ENCODE measurements at regions not wholly inside any gene's neighbourhood (a gene's known extent, or its start where the extent isn't known, plus 50 kb on each side); places are given as distances from the start of the nearest gene placed in this dataset.
"Not testable (repeated sequence)": the region's sequence is repeated elsewhere in the genome, so short reads cannot be mapped to it uniquely, and the experiment has no call there.

GRCh38 chr13:58505262-58505920, 873.8 kb downstream of the PCDH17 start:
- not testable (repeated sequence) for DNase-seq

GRCh38 chr13:58528351-58528750, 896.8 kb downstream of the PCDH17 start:
- DNase-seq, result no peak

GRCh38 chr13:58531614-58532013, 900.1 kb downstream of the PCDH17 start:
- DNase-seq, result no peak

- DNase-seq, result no peak
Measured at GRCh38 chr13:58542530-58542929, 911.0 kb downstream of the PCDH17 start.

GRCh38 chr13:58547419-58547818, 915.9 kb downstream of the PCDH17 start:
- DNase-seq, result no peak

GRCh38 chr13:58566176-58566575, 934.6 kb downstream of the PCDH17 start:
- no peak for DNase-seq

GRCh38 chr13:58573743-58574142, 942.2 kb downstream of the PCDH17 start:
- DNase-seq, result no peak

GRCh38 chr13:58574791-58575190, 943.2 kb downstream of the PCDH17 start:
- DNase-seq, result no peak

- DNase-seq, result no peak
Measured at GRCh38 chr13:58579468-58579867, 947.9 kb downstream of the PCDH17 start.

- no peak for DNase-seq
Measured at GRCh38 chr13:58583966-58584365, 952.4 kb downstream of the PCDH17 start.

- DNase-seq, result no peak
Measured at GRCh38 chr13:58584610-58585009, 953.1 kb downstream of the PCDH17 start.

GRCh38 chr13:58587183-58587582, 955.6 kb downstream of the PCDH17 start:
- no peak for DNase-seq

- no peak for DNase-seq
Measured at GRCh38 chr13:58592052-58592451, 960.5 kb downstream of the PCDH17 start.

- DNase-seq, result no peak
Measured at GRCh38 chr13:58592786-58593185, 961.2 kb downstream of the PCDH17 start.

- DNase-seq, result no peak
Measured at GRCh38 chr13:58594747-58595600, 963.4 kb downstream of the PCDH17 start.

GRCh38 chr13:58597552-58597951, 966.0 kb downstream of the PCDH17 start:
- no peak for DNase-seq

- no peak for DNase-seq
Measured at GRCh38 chr13:58598241-58598640, 966.7 kb downstream of the PCDH17 start.

- DNase-seq, result no peak
Measured at GRCh38 chr13:58611117-58611516, 979.6 kb downstream of the PCDH17 start.

- no peak for DNase-seq
Measured at GRCh38 chr13:58617880-58618665, 986.5 kb downstream of the PCDH17 start.

- DNase-seq, result no peak
Measured at GRCh38 chr13:58619396-58620113, 988.0 kb downstream of the PCDH17 start.

- DNase-seq, result no peak
Measured at GRCh38 chr13:58620176-58620575, 988.6 kb downstream of the PCDH17 start.

GRCh38 chr13:58625703-58626389, 994.3 kb downstream of the PCDH17 start:
- no peak for DNase-seq
